Left ventricle myocardium inferior (tissue), 1 donor: ENCODE measurements at regions not wholly inside any gene's neighbourhood (a gene's known extent, or its start where the extent isn't known, plus 50 kb on each side); places are given as distances from the start of the nearest gene placed in this dataset.

Experiments used
- DNase-seq: peaks from one replicate; pipeline ENCODE4 v3.0.0-alpha.2; 2020
- H3K27ac ChIP-seq: fragments of 200-600 bp; replicated peaks from 2 replicates; pipeline ENCODE4 v1.8.0; 2021
- H3K27me3 ChIP-seq: fragments of 200-600 bp; 2 replicates; pipeline ENCODE4 v1.8.0; 2021; ENCODE audit warnings: low read depth
- H3K36me3 ChIP-seq: fragments of 200-600 bp; 2 replicates; pipeline ENCODE4 v1.8.0; 2021
- H3K4me1 ChIP-seq: fragments of 200-600 bp; 2 replicates; pipeline ENCODE4 v1.8.0; 2021
- H3K4me3 ChIP-seq: fragments of 200-600 bp; 2 replicates; pipeline ENCODE4 v1.8.0; 2021; ENCODE audit warnings: mild to moderate bottlenecking, moderate library complexity
- H3K9me3 ChIP-seq: fragments of 200-600 bp; replicated peaks from 2 replicates; pipeline ENCODE4 v1.8.0; 2021
- intact Hi-C: fragments of 100-400 bp; cut with micrococcal nuclease; formaldehyde crosslinking; loops from one replicate; pipeline ENCODE4 v1.11.0; 2022
- TF ChIP-seq, protein P1 (sequence below): fragments of 200-600 bp; IDR thresholded peaks from 2 replicates; pipeline ENCODE4 v1.8.0; 2021; ENCODE audit warnings: antibody characterized with exemption, mild to moderate bottlenecking, borderline replicate concordance
- donor health status: DM: no; HTN: yes; CAD: no; lungs with severe emphysema.

- Histone ChIP-seq H3K9me3 (peaks cover 19% of the 10 kb centered on the region), H3K27me3 (peaks cover 11% of the 10 kb centered on the region), H3K27ac (no peak overlapping the region), H3K36me3 (no peaks in the 10 kb centered on the region), H3K4me3 (no peak overlapping the region), H3K4me1 (no peaks in the 10 kb centered on the region)
- no peak for DNase-seq
- TF ChIP-seq, protein P1, sequence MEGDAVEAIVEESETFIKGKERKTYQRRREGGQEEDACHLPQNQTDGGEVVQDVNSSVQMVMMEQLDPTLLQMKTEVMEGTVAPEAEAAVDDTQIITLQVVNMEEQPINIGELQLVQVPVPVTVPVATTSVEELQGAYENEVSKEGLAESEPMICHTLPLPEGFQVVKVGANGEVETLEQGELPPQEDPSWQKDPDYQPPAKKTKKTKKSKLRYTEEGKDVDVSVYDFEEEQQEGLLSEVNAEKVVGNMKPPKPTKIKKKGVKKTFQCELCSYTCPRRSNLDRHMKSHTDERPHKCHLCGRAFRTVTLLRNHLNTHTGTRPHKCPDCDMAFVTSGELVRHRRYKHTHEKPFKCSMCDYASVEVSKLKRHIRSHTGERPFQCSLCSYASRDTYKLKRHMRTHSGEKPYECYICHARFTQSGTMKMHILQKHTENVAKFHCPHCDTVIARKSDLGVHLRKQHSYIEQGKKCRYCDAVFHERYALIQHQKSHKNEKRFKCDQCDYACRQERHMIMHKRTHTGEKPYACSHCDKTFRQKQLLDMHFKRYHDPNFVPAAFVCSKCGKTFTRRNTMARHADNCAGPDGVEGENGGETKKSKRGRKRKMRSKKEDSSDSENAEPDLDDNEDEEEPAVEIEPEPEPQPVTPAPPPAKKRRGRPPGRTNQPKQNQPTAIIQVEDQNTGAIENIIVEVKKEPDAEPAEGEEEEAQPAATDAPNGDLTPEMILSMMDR, result no peak
- intact Hi-C loops, result no loop called here
Measured at GRCh38 chr12:118611295-118611694, 234.9 kb downstream of the SUDS3 start.

DNA sequence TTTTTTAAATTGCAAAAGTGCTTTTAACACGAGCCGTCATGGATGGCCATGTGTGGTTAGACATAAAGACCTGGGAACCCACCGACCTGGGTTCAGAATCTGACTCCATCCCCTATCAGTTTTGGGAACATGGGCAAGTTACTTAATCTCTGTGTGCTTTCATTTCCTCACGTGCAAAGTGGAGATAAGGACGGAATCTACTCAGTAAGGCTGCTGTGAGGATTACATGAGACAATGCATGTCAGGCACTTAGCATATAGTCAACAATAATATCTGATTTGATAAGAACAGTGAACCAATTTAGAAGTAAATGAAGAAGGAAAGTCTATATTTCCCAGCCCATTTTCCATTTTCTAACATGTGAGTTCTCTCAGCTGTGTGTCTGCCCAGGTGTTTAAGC lies 235.4 kb downstream of the SUDS3 start:
- Histone ChIP-seq H3K4me3 (no peak overlapping the region), H3K9me3 (peaks cover 19% of the 10 kb centered on the region), H3K27me3 (peaks cover 11% of the 10 kb centered on the region), H3K27ac (no peak overlapping the region), H3K4me1 (no peaks in the 10 kb centered on the region), H3K36me3 (no peaks in the 10 kb centered on the region)
- TF ChIP-seq, protein P1, result no peak
- no peak for DNase-seq
- intact Hi-C loops, result no loop called here

GRCh38 chr12:118617611-118618450 lies 241.5 kb downstream of the SUDS3 start:
- Histone ChIP-seq H3K27ac (no peak overlapping the region), H3K4me3 (no peak overlapping the region), H3K4me1 (no peaks in the 10 kb centered on the region), H3K27me3 (no peaks in the 10 kb centered on the region), H3K9me3 (peaks cover 17% of the 10 kb centered on the region), H3K36me3 (no peaks in the 10 kb centered on the region)
- DNase-seq, result no peak
- TF ChIP-seq, protein P1, result no peak
- intact Hi-C loops, result no loop called here

DNA sequence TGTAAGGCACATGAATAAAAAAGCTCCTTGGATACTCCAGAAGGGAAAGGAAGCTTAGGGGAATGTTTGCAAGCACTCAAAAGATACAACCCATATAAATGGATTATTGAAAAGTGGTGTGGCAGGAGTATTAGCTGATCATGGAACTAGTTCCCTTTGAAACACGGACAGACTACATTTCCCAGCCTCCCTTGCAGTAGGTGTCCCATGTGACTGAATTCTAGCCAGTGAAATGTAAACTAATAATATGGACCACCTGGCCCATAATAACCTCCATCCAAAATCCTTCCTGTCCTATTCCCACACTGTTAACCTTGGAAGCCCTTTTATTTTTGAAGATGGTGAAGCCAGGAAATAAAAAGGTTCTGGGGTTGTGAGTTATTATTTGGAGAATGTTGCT lies 242.3 kb downstream of the SUDS3 start:
- H3K4me1 ChIP-seq, result no peaks in the 10 kb centered on the region
- intact Hi-C loops, result no loop called here
- H3K4me3 ChIP-seq, result no peak overlapping the region
- H3K9me3 ChIP-seq, result peaks cover 9% of the 10 kb centered on the region
- no peaks in the 10 kb centered on the region for H3K36me3 ChIP-seq
- no peaks in the 10 kb centered on the region for H3K27me3 ChIP-seq
- no peak for DNase-seq
- H3K27ac ChIP-seq, result no peak overlapping the region
- TF ChIP-seq, protein P1, result no peak

DNA sequence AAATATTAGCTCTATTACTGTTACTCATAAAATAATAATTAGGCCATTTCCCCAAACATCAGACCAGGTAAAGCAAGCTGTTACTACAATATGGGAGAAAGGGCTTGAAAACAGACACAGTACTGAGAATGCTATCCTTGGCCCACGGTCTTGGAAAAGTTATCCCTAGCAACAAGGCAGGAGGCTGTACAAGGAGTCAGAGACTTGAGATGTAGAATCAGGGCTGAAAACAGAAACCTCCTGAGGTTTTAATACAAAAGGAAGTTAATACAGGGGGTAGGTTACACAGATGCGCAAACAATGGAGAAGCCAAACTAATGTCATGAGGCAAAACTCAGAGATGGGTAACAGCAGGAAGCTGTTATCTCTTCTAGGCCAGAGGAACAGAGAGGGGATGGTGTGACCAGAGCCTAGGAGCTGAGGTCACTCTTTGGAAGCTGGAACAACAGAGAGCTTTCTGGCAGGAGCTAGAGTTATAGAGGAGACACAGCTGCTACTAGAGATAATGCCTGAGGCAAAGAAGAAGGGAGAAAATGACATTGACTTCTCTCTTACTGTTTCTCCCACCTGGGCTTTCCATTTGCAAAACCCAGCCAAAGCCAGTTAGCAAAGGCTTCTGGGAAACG lies 248.8 kb downstream of the SUDS3 start:
- intact Hi-C loops, result no loop called here
- Histone ChIP-seq H3K9me3 (no peaks in the 10 kb centered on the region), H3K36me3 (no peaks in the 10 kb centered on the region), H3K27me3 (no peaks in the 10 kb centered on the region), H3K4me1 (no peaks in the 10 kb centered on the region), H3K27ac (no peak overlapping the region), H3K4me3 (no peak overlapping the region)
- DNase-seq, result no peak
- TF ChIP-seq, protein P1, result no peak
